Glutamatergic neuron (in vitro differentiated cells): ENCODE measurements at regions not wholly inside any gene's neighbourhood (a gene's known extent, or its start where the extent isn't known, plus 50 kb on each side); places are given as distances from the start of the nearest gene placed in this dataset.
"Not testable (repeated sequence)": the region's sequence is repeated elsewhere in the genome, so short reads cannot be mapped to it uniquely, and the experiment has no call there.

Experiments
- DNase-seq: peaks from one replicate; pipeline ENCODE4 v3.0.0; 2022
- H3K27ac Mint-ChIP-seq: one replicate; pipeline ENCODE4 v1.8.0; 2020; ENCODE audit warnings: mild to moderate bottlenecking, mixed read lengths, inconsistent platforms; ENCODE audit not compliant: unreplicated experiment
- H3K27me3 Mint-ChIP-seq: one replicate; pipeline ENCODE4 v1.8.0; 2020; ENCODE audit warnings: mild to moderate bottlenecking, moderate library complexity, mixed read lengths, inconsistent platforms; ENCODE audit not compliant: unreplicated experiment
- H3K36me3 Mint-ChIP-seq: one replicate; pipeline ENCODE4 v1.8.0; 2020; ENCODE audit warnings: mild to moderate bottlenecking, mixed read lengths, inconsistent platforms; ENCODE audit not compliant: unreplicated experiment
- H3K4me1 Mint-ChIP-seq: one replicate; pipeline ENCODE4 v1.8.0; 2020; ENCODE audit warnings: mild to moderate bottlenecking, low read depth, mixed read lengths, inconsistent platforms; ENCODE audit not compliant: unreplicated experiment
- H3K4me3 Mint-ChIP-seq: one replicate; pipeline ENCODE4 v1.8.0; 2020; ENCODE audit warnings: mild to moderate bottlenecking, mixed read lengths, inconsistent platforms; ENCODE audit not compliant: unreplicated experiment
- H3K9me3 Mint-ChIP-seq: one replicate; pipeline ENCODE4 v1.8.0; 2020; ENCODE audit warnings: mild to moderate bottlenecking, moderate library complexity, mixed read lengths, inconsistent platforms; ENCODE audit not compliant: unreplicated experiment
- CTCF ChIP-seq: fragments of 200-600 bp; sonication (generic); IDR thresholded peaks from one replicate; pipeline ENCODE4 v1.5.0; 2021; ENCODE audit not compliant: partially characterized antibody, unreplicated experiment

- H3K9me3 Mint-ChIP-seq, result peaks cover 17% of the 10 kb centered on the region
- not testable (repeated sequence) for H3K27me3 Mint-ChIP-seq
Observed at GRCh38 chr11:48649064-48649463, 160.5 kb downstream of the OR4A47 start.

GRCh38 chr11:48669146-48669545, 180.6 kb downstream of the OR4A47 start:
- H3K27ac Mint-ChIP-seq, result no peak overlapping the region

More at GRCh38 chr11:48649064-48649463, 160.5 kb downstream of the OR4A47 start:
- not testable (repeated sequence) for H3K4me3 Mint-ChIP-seq, DNase-seq, H3K4me1 Mint-ChIP-seq, H3K36me3 Mint-ChIP-seq, H3K27ac Mint-ChIP-seq

GRCh38 chr11:48675945-48676344, 187.4 kb downstream of the OR4A47 start:
- Mint-ChIP-seq H3K4me3 (no peak overlapping the region), H3K36me3 (no peaks in the 10 kb centered on the region), H3K27me3 (no peaks in the 10 kb centered on the region), H3K4me1 (no peaks in the 10 kb centered on the region), H3K9me3 (peaks cover 11% of the 10 kb centered on the region), H3K27ac (no peak overlapping the region)
- TF ChIP-seq CTCF, result no peak
- DNase-seq, result no peak

More at GRCh38 chr11:48669146-48669545, 180.6 kb downstream of the OR4A47 start:
- Mint-ChIP-seq H3K4me1 (no peaks in the 10 kb centered on the region), H3K4me3 (no peak overlapping the region), H3K9me3 (peaks cover 5% of the 10 kb centered on the region), H3K36me3 (no peaks in the 10 kb centered on the region), H3K27me3 (no peaks in the 10 kb centered on the region)
- TF ChIP-seq CTCF, result no peak
- DNase-seq, result no peak

- H3K9me3 Mint-ChIP-seq, result peaks cover 8% of the 10 kb centered on the region
- no peaks in the 10 kb centered on the region for H3K4me1 Mint-ChIP-seq
- no peak overlapping the region for H3K4me3 Mint-ChIP-seq
- H3K27ac Mint-ChIP-seq, result no peak overlapping the region
- no peak for TF ChIP-seq CTCF
- peak; percentile 0 for DNase-seq
- no peaks in the 10 kb centered on the region for H3K27me3 Mint-ChIP-seq
- H3K36me3 Mint-ChIP-seq, result no peaks in the 10 kb centered on the region
Observed at GRCh38 chr11:48683226-48683720, 194.7 kb downstream of the OR4A47 start.

GRCh38 chr11:48729503-48729902, 240.9 kb downstream of the OR4A47 start:
- not testable (repeated sequence) for H3K27ac Mint-ChIP-seq, H3K4me3 Mint-ChIP-seq, DNase-seq, H3K4me1 Mint-ChIP-seq, H3K27me3 Mint-ChIP-seq, H3K9me3 Mint-ChIP-seq, H3K36me3 Mint-ChIP-seq

GRCh38 chr11:48750081-48750480, 233.6 kb downstream of the TRIM51G start:
- not testable (repeated sequence) for H3K36me3 Mint-ChIP-seq, H3K4me1 Mint-ChIP-seq, H3K27ac Mint-ChIP-seq, H3K9me3 Mint-ChIP-seq, H3K27me3 Mint-ChIP-seq, H3K4me3 Mint-ChIP-seq, DNase-seq
